Parathyroid adenoma (tissue), 2 donors: ENCODE measurements at regions not wholly inside any gene's neighbourhood (a gene's known extent, or its start where the extent isn't known, plus 50 kb on each side); places are given as distances from the start of the nearest gene placed in this dataset.

Experiments
- H2AFZ ChIP-seq: fragments of 300-600 bp; sonication (generic); one replicate; pipeline ENCODE4 v1.7.0; 2017; ENCODE audit warnings: antibody characterized with exemption, mild to moderate bottlenecking
- H3K27ac ChIP-seq: fragments of 300-600 bp; sonication (generic); one replicate; pipeline ENCODE4 v1.7.0; 2017
- H3K27me3 ChIP-seq: fragments of 300-600 bp; sonication (generic); one replicate; pipeline ENCODE4 v1.7.0; 2017; ENCODE audit warnings: low read length; ENCODE audit not compliant: control insufficient read depth, insufficient read depth
- H3K36me3 ChIP-seq: fragments of 300-600 bp; sonication (generic); one replicate; pipeline ENCODE4 v1.7.0; 2017; ENCODE audit warnings: low read length; ENCODE audit not compliant: control insufficient read depth, insufficient read depth
- H3K4me1 ChIP-seq: fragments of 300-600 bp; sonication (generic); one replicate; pipeline ENCODE4 v1.7.0; 2017; ENCODE audit warnings: control low read depth
- H3K4me2 ChIP-seq: fragments of 300-600 bp; sonication (generic); one replicate; pipeline ENCODE4 v1.7.0; 2017; ENCODE audit warnings: low read length
- H3K4me3 ChIP-seq: fragments of 300-600 bp; sonication (generic); one replicate; pipeline ENCODE4 v1.7.0; 2017; ENCODE audit warnings: low read depth, low read length
- H3K79me2 ChIP-seq: fragments of 300-600 bp; sonication (generic); one replicate; pipeline ENCODE4 v1.7.0; 2017; ENCODE audit warnings: control low read depth
- H3K9ac ChIP-seq: fragments of 300-600 bp; sonication (generic); one replicate; pipeline ENCODE4 v1.7.0; 2017; ENCODE audit warnings: mild to moderate bottlenecking
- H3K9me3 ChIP-seq: fragments of 300-600 bp; sonication (generic); one replicate; pipeline ENCODE4 v1.7.0; 2017; ENCODE audit warnings: low read length; ENCODE audit not compliant: control insufficient read depth
- TF ChIP-seq, protein P1 (sequence below): fragments of 300-600 bp; sonication (generic); IDR thresholded peaks from one replicate; pipeline ENCODE4 v1.7.0; 2017; ENCODE audit warnings: antibody characterized with exemption, mild to moderate bottlenecking
- donor health status: primary hyperparathyroidism.

- Histone ChIP-seq H3K9me3 (no peaks in the 10 kb centered on the region), H3K79me2 (no peaks in the 10 kb centered on the region), H3K4me3 (no peak overlapping the region), H3K4me2 (no peak overlapping the region), H3K36me3 (no peaks in the 10 kb centered on the region), H3K27me3 (no peaks in the 10 kb centered on the region), H3K9ac (no peak overlapping the region), H3K4me1 (no peaks in the 10 kb centered on the region), H3K27ac (no peak overlapping the region), H2AFZ (peak overlapping the region; percentile 12)
- TF ChIP-seq, protein P1, sequence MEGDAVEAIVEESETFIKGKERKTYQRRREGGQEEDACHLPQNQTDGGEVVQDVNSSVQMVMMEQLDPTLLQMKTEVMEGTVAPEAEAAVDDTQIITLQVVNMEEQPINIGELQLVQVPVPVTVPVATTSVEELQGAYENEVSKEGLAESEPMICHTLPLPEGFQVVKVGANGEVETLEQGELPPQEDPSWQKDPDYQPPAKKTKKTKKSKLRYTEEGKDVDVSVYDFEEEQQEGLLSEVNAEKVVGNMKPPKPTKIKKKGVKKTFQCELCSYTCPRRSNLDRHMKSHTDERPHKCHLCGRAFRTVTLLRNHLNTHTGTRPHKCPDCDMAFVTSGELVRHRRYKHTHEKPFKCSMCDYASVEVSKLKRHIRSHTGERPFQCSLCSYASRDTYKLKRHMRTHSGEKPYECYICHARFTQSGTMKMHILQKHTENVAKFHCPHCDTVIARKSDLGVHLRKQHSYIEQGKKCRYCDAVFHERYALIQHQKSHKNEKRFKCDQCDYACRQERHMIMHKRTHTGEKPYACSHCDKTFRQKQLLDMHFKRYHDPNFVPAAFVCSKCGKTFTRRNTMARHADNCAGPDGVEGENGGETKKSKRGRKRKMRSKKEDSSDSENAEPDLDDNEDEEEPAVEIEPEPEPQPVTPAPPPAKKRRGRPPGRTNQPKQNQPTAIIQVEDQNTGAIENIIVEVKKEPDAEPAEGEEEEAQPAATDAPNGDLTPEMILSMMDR, result peak; percentile 80
Observed at GRCh38 chr7:131859147-131859821, 302.9 kb upstream of the PODXL start.

- Histone ChIP-seq H3K27ac (no peak overlapping the region), H3K4me2 (no peak overlapping the region), H3K4me1 (no peaks in the 10 kb centered on the region), H3K4me3 (no peak overlapping the region), H3K36me3 (no peaks in the 10 kb centered on the region), H3K27me3 (no peaks in the 10 kb centered on the region), H3K9ac (no peak overlapping the region), H2AFZ (no peak overlapping the region), H3K9me3 (no peaks in the 10 kb centered on the region), H3K79me2 (no peaks in the 10 kb centered on the region)
- TF ChIP-seq, protein P1, result no peak
Observed at GRCh38 chr7:131858611-131859010, 302.2 kb upstream of the PODXL start.

GRCh38 chr7:131849472-131849871 is 293.0 kb upstream of the PODXL start:
- H2AFZ ChIP-seq, result no peak overlapping the region
- no peaks in the 10 kb centered on the region for H3K4me1 ChIP-seq
- H3K9me3 ChIP-seq, result no peaks in the 10 kb centered on the region
- no peaks in the 10 kb centered on the region for H3K36me3 ChIP-seq
- no peak overlapping the region for H3K9ac ChIP-seq
- H3K79me2 ChIP-seq, result no peaks in the 10 kb centered on the region
- H3K4me2 ChIP-seq, result no peak overlapping the region
- H3K27ac ChIP-seq, result no peak overlapping the region
- TF ChIP-seq, protein P1, result no peak
- H3K27me3 ChIP-seq, result no peaks in the 10 kb centered on the region
- H3K4me3 ChIP-seq, result no peak overlapping the region

GRCh38 chr7:131848033-131848432 is 291.6 kb upstream of the PODXL start:
- H3K4me3 ChIP-seq, result no peak overlapping the region
- no peaks in the 10 kb centered on the region for H3K4me1 ChIP-seq
- no peak overlapping the region for H3K9ac ChIP-seq
- H3K9me3 ChIP-seq, result no peaks in the 10 kb centered on the region
- no peaks in the 10 kb centered on the region for H3K79me2 ChIP-seq
- H3K27ac ChIP-seq, result no peak overlapping the region
- no peak overlapping the region for H3K4me2 ChIP-seq
- H3K27me3 ChIP-seq, result no peaks in the 10 kb centered on the region
- TF ChIP-seq, protein P1, result no peak
- H2AFZ ChIP-seq, result no peak overlapping the region
- H3K36me3 ChIP-seq, result no peaks in the 10 kb centered on the region
